SKM-1 (cell line): ENCODE measurements at regions not wholly inside any gene's neighbourhood (a gene's known extent, or its start where the extent isn't known, plus 50 kb on each side); places are given as distances from the start of the nearest gene placed in this dataset.
"Not testable (repeated sequence)": the region's sequence is repeated elsewhere in the genome, so short reads cannot be mapped to it uniquely, and the experiment has no call there.

Experiments used
- DNase-seq: peaks from one replicate; lab custom pipeline; 2025; ENCODE audit not compliant: unreplicated experiment; lab: John Stamatoyannopoulos, UW

DNA sequence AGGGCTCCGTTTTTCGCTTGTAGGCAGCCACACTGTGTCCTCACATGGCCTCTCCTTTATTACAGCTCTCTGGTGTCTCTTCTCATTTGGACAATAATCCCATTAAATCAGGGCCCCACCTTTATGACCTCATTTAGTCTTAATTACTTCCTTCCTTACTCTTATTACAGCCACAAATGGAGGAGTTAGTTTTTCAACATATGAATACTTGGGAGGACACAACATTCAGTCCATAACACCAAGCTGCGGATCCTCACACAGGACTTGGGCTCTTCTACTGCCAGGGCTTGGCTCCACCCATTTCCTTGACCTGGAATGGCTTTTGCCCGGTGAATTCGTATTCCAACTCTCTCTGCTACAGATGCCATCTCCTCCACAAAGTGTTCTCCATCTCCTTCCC lies 74.3 kb upstream of the SLC7A14 start:
- no peak for DNase-seq

DNA sequence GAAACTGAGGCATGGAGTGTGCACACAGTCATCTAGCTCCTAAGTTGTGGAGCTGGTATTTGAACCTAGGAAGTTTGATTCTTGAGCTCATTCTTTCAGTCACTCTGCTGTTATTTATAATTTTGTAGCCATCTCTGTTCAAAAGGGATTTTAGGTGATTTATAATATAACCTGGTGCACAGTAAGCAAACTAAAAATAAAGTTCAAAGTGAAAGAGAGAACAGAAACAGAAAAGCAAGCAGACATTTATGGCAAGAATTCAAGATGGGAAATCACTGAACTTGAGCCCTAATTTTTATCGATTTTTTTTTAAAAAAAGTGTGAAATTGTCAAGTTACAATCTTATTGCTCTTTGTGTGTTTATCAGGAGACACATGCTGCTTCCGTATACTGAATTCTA lies 71.4 kb upstream of the SLC7A14 start:
- DNase-seq = no peak

DNA sequence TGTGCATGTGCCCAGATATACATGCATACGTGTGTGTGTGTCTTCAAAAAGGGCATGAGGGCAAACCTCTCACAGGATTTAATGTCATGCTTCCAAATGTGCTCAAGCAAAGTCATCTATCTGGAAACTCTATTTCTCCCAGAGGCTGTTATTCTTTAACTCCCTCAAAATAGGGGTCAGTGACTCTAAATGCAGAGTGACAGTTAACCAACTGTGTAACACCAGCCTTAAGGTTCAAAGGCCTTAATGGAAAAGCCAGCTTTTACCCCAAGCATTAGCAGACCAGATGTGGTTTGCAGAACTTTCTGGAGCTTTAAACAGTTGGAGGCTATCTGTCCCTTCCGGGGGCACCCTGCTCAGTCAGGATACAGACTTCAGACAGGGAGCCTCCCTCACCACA lies 70.4 kb upstream of the SLC7A14 start:
- no peak for DNase-seq

DNA sequence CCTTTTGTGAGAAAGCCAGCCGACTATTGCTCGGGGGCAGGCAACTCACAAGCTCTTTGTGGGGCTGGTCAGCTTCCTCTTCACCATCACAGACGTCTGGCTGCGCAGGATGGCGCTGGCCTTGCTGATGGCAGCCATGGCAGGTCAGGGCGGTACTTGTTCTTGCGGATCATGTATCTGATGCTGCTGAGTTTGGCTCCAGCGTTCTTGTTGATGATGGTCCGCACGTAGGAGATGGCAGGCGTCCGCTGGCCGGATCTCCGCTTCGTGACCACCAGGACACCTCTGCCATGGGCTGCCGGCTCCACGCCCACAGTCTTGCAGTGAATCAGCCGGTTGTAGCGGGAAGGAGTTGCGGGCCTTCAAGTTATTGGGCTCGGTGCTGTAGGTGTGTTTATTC lies 67.9 kb upstream of the SLC7A14 start:
- no peak for DNase-seq

GRCh38 chr3:170651260-170651845 lies 65.5 kb upstream of the SLC7A14 start:
- DNase-seq = no peak

DNA sequence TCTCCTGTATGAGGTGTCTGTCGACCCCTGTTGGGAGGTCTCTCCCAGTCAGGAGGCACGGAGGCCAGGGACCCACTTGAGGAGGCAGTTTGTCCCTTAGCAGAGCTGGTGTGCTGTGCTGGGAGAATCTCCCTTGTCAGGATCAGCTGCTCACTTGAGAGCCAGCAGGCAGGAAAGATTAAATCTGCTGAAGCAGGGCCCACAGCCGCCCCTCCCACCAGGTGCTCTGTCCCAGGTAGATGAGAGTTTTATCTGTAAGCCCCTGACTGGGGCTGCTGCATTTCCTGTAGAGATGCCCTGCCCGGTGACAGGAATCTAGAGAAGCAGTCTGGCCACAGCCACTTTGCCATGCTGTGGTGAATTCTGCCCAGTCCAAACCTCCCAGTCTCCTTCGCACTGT lies 64.7 kb upstream of the SLC7A14 start:
- DNase-seq = not testable (repeated sequence)

DNA sequence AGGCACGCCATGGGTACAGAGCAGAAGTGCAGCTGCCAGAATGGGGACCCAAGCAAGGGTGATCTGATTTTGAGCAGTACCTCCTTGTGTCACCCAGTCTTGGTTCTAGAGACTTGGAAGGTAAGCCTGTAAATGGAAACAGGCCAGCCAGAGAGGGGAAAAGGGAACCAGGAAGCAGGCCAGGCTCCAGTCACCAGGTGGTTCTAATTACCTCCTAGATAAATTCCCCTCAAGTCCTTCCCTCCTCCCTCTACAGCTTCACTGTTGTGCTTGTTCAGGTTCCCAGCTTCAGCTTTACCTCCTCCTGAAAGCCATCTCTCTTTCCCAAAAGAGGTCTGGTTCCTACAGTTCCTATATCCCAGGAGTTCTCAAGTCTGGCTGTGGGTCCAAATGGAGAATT lies 58.8 kb upstream of the SLC7A14 start:
- no peak for DNase-seq

GRCh38 chr3:170643831-170644230 lies 58.0 kb upstream of the SLC7A14 start:
- DNase-seq = no peak

- no peak for DNase-seq
Observed at GRCh38 chr3:170642882-170643601, 57.2 kb upstream of the SLC7A14 start.

DNA sequence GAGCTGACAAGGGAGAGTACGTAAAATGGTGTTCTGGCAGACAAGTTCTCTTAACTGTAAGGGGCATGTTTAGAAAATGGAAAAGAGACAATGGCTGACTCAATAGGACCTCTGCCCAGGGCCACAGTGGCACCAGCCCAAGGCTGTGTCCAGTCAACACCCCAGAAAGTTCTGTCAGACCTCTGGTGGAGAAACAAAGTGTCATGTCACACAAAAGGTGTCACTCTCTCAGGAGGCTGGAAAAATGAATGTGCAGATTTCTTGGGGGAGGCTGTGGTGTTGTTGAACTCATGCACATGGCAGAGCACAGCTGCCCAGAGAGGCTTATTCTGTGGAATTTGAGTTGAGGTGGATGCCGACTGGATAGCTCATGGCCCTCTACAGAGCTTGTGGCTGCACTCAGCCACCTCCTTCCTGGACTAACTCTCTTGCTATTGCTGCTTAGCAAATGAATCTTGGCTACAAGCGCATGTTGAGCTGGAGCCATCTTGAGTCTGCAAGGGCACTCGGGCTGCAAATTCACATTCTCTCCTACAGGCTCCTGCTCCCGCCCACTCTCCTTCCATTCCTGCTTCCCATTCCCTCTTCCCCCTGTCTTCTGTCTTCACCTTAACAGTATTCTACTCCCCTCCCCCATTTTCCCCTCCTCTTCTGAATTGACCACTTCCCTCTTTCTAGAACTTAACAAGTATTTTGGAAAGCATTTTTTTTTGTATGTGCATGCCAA lies 55.8 kb upstream of the SLC7A14 start:
- no peak for DNase-seq

GRCh38 chr3:170640737-170641171 lies 54.9 kb upstream of the SLC7A14 start:
- no peak for DNase-seq

- DNase-seq = no peak
Observed at GRCh38 chr3:170638988-170639387, 53.1 kb upstream of the SLC7A14 start.

DNA sequence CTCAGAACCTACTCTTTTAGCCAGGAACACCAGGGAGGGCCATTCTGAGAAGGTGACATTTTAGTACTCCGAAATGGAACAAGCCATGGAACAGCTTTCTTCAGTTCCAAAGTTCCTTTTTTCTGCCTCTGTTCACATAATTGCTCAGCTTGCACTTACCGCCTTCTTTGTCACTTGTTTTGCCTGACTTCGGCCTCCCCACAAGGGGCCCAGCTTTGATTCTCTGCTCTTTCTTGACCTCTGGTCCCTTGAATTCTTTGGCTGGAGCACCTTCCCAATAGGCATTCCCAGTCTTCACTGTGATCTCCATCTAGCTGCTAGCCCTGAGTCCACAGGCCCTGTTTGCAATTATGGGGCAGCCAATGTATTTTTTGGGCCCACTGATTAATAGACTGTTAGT lies 51.4 kb upstream of the SLC7A14 start:
- no peak for DNase-seq

- DNase-seq = no peak
Observed at GRCh38 chr3:170636400-170636973, 50.6 kb upstream of the SLC7A14 start.
